MCF 10A (cell line): ENCODE measurements at regions not wholly inside any gene's neighbourhood (a gene's known extent, or its start where the extent isn't known, plus 50 kb on each side); places are given as distances from the start of the nearest gene placed in this dataset.

Source experiments
- BruUV-seq: library from RNA; stranded (reverse); fragments of 400-500 nt; replicated peaks from 2 replicates; lab custom pipeline; 2021; lab: Mats Ljungman, UMichigan
- CTCF ChIA-PET: fragments of 300-600 bp; sonication (Branson Sonifier 250); formaldehyde crosslinking; extraction: SDS; loops from one replicate; lab custom pipeline; 2021; ENCODE audit warnings: antibody characterized with exemption, inconsistent platforms; lab: Yijun Ruan, JAX
- POLR2A ChIA-PET: fragments of 300-600, 350-650 bp; sonication (Branson Sonifier 250); formaldehyde crosslinking; extraction: SDS; loops from one replicate; lab custom pipeline; 2020; ENCODE audit warnings: antibody characterized with exemption, inconsistent platforms; lab: Yijun Ruan, JAX
- DNase-seq: peaks from one replicate; pipeline ENCODE4 v3.0.0-alpha.2; 2018; ENCODE audit not compliant: unreplicated experiment
- H3K27ac Mint-ChIP-seq: one replicate; pipeline ENCODE4 v1.8.0; 2022; ENCODE audit warnings: mild to moderate bottlenecking, low read depth, mixed read lengths; ENCODE audit not compliant: unreplicated experiment
- H3K27me3 Mint-ChIP-seq: one replicate; pipeline ENCODE4 v1.8.0; 2022; ENCODE audit warnings: mixed read lengths; ENCODE audit not compliant: insufficient read depth, unreplicated experiment
- H3K36me3 Mint-ChIP-seq: one replicate; pipeline ENCODE4 v1.8.0; 2022; ENCODE audit warnings: mild to moderate bottlenecking, moderate library complexity, mixed read lengths; ENCODE audit not compliant: insufficient read depth, unreplicated experiment
- H3K4me1 Mint-ChIP-seq: one replicate; pipeline ENCODE4 v1.8.0; 2022; ENCODE audit warnings: mixed read lengths; ENCODE audit not compliant: insufficient read depth, unreplicated experiment
- H3K4me3 Mint-ChIP-seq: one replicate; pipeline ENCODE4 v1.8.0; 2022; ENCODE audit warnings: mild to moderate bottlenecking, moderate library complexity, mixed read lengths; ENCODE audit not compliant: unreplicated experiment
- H3K9me3 Mint-ChIP-seq: one replicate; pipeline ENCODE4 v1.8.0; 2022; ENCODE audit warnings: mixed read lengths; ENCODE audit not compliant: unreplicated experiment
- intact Hi-C: fragments of 100-400 bp; cut with micrococcal nuclease; formaldehyde crosslinking; loops from 2 replicates; pipeline ENCODE4 v1.14.1; 2022
- TF ChIP-seq, protein P1 (sequence below): fragments of 200-600 bp; IDR thresholded peaks from one replicate; pipeline ENCODE4 v1.8.0; 2022; ENCODE audit warnings: antibody characterized with exemption, mild to moderate bottlenecking; ENCODE audit not compliant: unreplicated experiment

DNA sequence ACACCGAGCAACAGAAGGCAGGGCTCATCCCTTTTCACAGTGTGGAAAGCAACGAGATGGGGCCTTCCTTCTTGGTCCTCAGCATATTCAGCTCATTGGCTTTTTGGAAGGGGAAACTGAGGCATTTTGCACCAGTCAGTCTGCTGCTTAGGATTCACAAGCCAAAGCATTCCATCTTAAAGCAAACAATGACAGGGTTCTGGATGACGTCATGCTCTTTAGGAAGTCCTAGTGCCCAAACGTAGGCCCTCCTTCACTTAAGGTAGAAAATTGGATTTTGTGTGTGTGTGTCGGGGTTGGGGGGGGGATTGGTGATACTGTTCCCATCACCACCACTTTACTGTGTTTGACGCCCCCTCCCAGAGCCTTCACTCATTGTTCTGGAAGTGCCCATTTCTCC lies 101.6 kb downstream of the SELENOF start:
- DNase-seq = no peak
- Mint-ChIP-seq H3K4me1 (no peaks in the 10 kb centered on the region), H3K4me3 (no peak overlapping the region), H3K9me3 (no peaks in the 10 kb centered on the region), H3K27ac (no peak overlapping the region), H3K27me3 (no peaks in the 10 kb centered on the region), H3K36me3 (no peaks in the 10 kb centered on the region)
- TF ChIP-seq, protein P1, sequence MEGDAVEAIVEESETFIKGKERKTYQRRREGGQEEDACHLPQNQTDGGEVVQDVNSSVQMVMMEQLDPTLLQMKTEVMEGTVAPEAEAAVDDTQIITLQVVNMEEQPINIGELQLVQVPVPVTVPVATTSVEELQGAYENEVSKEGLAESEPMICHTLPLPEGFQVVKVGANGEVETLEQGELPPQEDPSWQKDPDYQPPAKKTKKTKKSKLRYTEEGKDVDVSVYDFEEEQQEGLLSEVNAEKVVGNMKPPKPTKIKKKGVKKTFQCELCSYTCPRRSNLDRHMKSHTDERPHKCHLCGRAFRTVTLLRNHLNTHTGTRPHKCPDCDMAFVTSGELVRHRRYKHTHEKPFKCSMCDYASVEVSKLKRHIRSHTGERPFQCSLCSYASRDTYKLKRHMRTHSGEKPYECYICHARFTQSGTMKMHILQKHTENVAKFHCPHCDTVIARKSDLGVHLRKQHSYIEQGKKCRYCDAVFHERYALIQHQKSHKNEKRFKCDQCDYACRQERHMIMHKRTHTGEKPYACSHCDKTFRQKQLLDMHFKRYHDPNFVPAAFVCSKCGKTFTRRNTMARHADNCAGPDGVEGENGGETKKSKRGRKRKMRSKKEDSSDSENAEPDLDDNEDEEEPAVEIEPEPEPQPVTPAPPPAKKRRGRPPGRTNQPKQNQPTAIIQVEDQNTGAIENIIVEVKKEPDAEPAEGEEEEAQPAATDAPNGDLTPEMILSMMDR = no peak
- CTCF ChIA-PET = interaction anchor here (0.6 kb wide), 2 partner anchors 152 to 547 kb away, joined by 3 read pairs; no protein-coding TSS in a partner anchor
- POLR2A ChIA-PET = no interaction called here
- intact Hi-C loops = no loop called here
- no TSS peak for BruUV-seq
